Fibroblast of skin of left quadriceps (primary cell): ENCODE measurements at regions not wholly inside any gene's neighbourhood (a gene's known extent, or its start where the extent isn't known, plus 50 kb on each side); places are given as distances from the start of the nearest gene placed in this dataset.
A peak's percentile ranks its signal among the peaks of the same experiment; 100 is the strongest.
"Not testable (repeated sequence)": the region's sequence is repeated elsewhere in the genome, so short reads cannot be mapped to it uniquely, and the experiment has no call there.

Experiments
- DNase-seq, 2 experiments: peaks; one replicate each; pipeline ENCODE4 v3.0.0-alpha.2; 2013; ENCODE audit warnings: low read depth in 2 of 2

- DNase-seq: no peak
These were observed 1715.2 kb upstream of the ADGRL3 start for GRCh38 chr4:59484944-59485343.

- no peak for DNase-seq
These were observed 1700.0 kb upstream of the ADGRL3 start for GRCh38 chr4:59500103-59500502.

DNA sequence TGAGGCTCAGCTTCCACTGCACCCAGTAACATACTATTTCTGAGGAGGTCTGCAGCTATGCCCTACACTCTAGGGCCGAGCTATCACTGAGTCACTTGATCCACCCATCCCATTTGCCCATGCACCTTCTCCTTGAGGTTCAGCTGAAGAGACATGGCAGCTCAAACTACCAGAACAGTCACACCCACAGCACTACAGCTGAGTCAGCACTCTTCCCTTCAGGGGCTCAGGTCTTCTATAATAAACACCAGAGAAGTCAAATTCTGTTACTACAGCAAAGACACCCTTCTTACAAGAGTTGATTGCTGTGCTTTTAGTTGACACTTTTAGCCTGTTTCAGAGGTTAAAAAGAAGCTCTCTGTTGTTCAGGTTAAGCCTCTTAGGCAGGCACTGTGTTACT lies 1696.4 kb upstream of the ADGRL3 start:
- no peak for DNase-seq

GRCh38 chr4:59511809-59512208 lies 1688.3 kb upstream of the ADGRL3 start:
- DNase-seq: not testable (repeated sequence)

GRCh38 chr4:59517007-59517406 lies 1683.1 kb upstream of the ADGRL3 start:
- no peak for DNase-seq

GRCh38 chr4:59518005-59518823 lies 1681.9 kb upstream of the ADGRL3 start:
- no peak for DNase-seq

DNA sequence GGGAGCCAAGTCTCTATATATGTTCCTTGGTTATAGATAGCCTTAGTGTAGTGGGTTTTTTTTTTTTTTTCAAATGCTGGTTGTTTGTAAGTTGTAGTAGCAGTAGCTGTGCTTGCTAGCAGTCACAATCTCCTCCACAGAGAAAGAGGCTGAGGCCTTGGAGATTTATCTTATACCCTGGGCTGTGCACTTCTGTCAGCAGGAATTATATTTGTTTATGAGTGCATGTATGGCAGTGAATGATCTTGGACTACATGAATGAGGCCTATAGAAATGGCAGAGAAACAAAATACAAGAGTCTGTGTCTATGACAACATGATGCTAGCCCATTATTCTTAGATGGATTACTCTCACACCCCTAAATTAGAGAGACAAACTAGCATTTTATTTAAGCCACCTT lies 1674.2 kb upstream of the ADGRL3 start:
- no peak for DNase-seq

GRCh38 chr4:59535541-59535940 lies 1664.6 kb upstream of the ADGRL3 start:
- DNase-seq: no peak

DNA sequence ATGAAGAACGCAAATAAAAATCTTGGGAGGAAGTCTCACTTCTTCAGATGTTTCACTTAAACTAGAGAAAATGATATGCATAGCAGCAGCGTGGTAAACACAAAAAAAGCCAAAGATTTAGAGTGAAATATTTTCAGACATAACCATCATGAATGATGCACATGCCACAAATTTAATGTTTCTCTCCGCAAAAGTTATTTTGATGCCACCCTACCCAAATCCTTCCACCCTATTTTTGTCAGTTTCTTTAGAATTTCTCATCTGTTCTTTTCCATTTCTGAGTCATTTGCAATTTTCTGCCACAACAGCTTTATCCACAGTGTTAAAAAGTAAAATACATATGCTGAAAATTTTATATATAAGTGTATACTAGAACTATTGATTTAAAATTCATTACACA lies 1663.7 kb upstream of the ADGRL3 start:
- DNase-seq: no peak

- DNase-seq: no peak
These were observed 1662.8 kb upstream of the ADGRL3 start for GRCh38 chr4:59537246-59537886.

GRCh38 chr4:59539401-59539800 lies 1660.7 kb upstream of the ADGRL3 start:
- no peak for DNase-seq

DNA sequence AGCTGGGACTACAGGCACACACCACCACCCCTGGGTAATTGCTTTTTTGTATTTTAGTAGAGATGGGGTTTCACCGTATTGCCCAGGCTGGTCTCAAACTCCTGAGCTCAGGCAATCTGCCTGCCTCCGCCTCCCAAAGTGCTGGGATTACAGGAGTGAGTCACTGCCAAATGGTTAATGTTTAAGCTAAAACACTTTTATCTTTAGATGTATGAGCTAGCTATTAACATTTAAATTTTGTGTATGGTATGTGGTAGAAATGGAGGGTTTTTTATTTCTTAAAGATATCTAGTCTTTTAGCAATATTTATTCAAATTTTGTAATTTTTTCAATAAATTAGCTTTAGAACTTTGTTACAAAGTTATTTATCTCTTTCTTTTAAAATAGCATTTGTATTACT lies 1659.8 kb upstream of the ADGRL3 start:
- DNase-seq: no peak

DNA sequence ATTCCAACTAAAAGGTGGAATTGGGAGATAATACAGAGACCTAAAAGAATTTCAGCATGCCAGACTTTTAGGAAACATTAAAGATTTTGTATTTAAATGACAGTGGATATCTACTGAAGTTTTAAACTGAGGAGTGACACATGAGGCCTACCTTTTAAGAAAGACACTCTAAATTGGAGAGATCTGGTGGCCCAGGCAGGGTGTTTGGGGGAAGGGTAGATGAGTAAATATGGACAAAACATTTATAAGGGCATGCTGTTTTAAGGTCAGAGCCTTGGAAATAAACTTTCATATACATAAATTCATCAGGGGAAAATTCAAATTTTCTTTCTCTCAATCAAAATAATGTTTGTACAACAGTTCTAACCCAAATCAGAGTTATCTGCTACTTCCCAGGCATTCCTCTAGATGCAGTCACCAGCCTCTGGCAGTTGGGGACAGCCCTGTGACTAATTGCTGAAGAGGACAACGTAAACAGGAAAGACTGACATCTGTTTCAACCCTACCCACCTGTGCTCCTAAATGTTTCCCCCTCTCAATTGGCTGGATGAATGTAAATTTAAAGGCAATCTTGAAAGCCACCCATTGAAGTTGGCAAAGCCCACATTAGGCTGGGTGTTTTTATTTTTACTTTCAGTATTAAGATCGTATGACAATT lies 1646.9 kb upstream of the ADGRL3 start:
- DNase-seq: no peak

GRCh38 chr4:59553721-59554091 lies 1646.4 kb upstream of the ADGRL3 start:
- DNase-seq: peak; percentile 5 to 8

- DNase-seq: not testable (repeated sequence)
These were observed 1643.9 kb upstream of the ADGRL3 start for GRCh38 chr4:59556191-59556590.

DNA sequence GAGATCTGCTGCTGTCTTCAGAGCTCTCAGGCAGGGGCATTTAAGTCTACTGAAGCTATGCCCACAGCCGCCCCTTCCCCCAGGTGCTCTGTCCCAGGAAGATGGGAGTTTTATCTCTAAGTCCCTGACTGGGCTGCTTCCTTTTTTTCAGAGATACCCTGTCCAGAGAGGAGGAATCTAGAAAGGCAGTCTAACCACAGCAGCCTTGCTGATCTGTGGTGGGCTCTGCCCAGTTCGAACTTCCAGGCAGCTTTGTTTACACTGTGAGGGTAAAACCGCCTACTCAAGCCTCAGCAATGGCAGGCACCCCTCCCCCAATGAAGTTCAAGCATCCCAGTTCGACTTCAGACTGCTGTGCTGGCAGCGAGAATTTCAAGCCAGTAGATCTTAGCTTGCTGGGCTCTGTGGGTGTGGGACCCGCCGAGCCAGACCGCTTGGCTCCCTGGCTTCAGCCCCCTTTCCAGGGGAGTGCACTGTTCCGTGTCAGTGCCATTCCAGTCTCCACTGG lies 1639.9 kb upstream of the ADGRL3 start:
- DNase-seq: not testable (repeated sequence)

- DNase-seq: no peak
These were observed 1634.3 kb upstream of the ADGRL3 start for GRCh38 chr4:59565836-59566235.

DNA sequence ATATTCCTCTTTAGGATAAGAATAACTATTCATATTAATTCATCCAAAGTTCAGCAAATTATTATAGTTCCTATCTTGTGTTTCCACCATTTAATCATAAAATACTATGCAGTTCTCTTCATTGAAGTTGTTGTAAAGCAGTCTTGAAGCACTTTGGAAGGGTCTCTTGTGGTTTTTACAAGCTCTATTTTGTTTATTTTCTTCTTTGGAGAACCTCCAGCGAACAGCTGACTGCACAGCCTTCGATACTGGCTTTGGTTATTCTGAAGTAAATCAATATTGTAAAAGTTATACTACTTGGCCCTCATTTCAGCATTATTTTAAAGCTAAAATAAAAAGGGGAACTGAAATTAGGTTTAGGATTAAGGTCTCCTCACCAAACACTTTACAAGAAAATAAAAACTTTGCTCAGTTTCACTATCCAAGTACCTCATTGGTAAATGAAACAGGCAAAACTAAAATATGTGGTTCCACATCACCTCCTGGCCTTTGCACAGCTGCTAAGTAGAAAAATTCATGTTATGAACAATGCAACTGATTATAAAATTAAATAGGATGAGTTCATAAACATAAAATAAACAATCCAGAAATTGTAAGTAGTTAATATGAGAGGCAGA lies 1629.2 kb upstream of the ADGRL3 start:
- no peak for DNase-seq

DNA sequence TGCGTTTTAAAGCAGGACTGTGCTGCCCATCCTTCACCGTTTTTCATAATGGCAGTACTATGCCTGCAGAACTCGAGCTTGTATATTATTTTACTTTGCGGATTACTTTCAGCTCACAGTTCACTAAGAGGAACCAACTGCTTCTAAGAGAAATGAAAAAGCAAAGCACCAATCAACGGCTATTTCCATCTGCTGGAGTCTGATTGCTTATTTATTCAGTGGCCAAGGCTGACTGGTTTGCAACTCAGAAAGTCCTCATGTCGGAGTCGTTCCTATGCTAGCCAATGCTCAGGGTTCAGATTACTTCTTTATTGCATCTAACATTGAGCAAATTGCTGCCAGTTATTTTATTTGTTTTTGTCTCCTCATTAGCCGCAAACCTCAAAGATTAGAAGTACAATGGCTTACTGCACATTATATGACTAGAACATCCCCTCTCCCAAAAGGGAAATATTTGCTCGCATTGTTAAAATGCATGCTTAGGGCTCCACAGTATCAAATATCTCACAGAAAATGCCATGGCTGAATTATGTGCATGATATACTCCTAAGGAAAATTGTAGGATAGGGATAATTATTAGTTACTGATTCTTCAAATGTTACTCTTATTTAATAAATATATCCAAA lies 1628.2 kb upstream of the ADGRL3 start:
- DNase-seq: no peak

GRCh38 chr4:59583845-59584568 lies 1616.1 kb upstream of the ADGRL3 start:
- no peak for DNase-seq
